OCI-LY1 (cell line): ENCODE measurements at regions not wholly inside any gene's neighbourhood (a gene's known extent, or its start where the extent isn't known, plus 50 kb on each side); places are given as distances from the start of the nearest gene placed in this dataset.

Experiments used
- H2AFZ ChIP-seq: fragments of 200-600 bp; sonication (generic), shearing (Covaris generic); 2 replicates; pipeline ENCODE4 v1.6.0; 2014; ENCODE audit warnings: antibody characterized with exemption, mild to moderate bottlenecking, low read length
- H3F3A ChIP-seq: fragments of 200-600 bp; sonication (generic), shearing (Covaris generic); 2 replicates; pipeline ENCODE4 v1.6.0; 2014; ENCODE audit warnings: mild to moderate bottlenecking, antibody characterized with exemption, low read length, moderate library complexity; ENCODE audit not compliant: insufficient read depth
- H3K27ac ChIP-seq: fragments of 200-600 bp; sonication (generic); 2 replicates; pipeline ENCODE4 v1.5.1; 2014; ENCODE audit warnings: low read length, mixed run types, mild to moderate bottlenecking, low read depth; ENCODE audit not compliant: poor library complexity, severe bottlenecking
- H3K27me3 ChIP-seq: fragments of 200-600 bp; sonication (generic); 2 replicates; pipeline ENCODE4 v1.6.0; 2014; ENCODE audit warnings: antibody characterized with exemption, mild to moderate bottlenecking, low read length, moderate library complexity; ENCODE audit not compliant: insufficient read depth
- H3K36me3 ChIP-seq: fragments of 200-600 bp; sonication (generic); 2 replicates; pipeline ENCODE4 v1.6.1; 2014; ENCODE audit warnings: mild to moderate bottlenecking, antibody characterized with exemption, low read length, moderate library complexity, mixed read lengths; ENCODE audit not compliant: insufficient read depth
- H3K4me1 ChIP-seq: fragments of 200-600 bp; sonication (generic); 2 replicates; pipeline ENCODE4 v1.5.1; 2014; ENCODE audit warnings: mild to moderate bottlenecking, low read length, moderate library complexity; ENCODE audit not compliant: insufficient read depth, severe bottlenecking
- H3K4me2 ChIP-seq: fragments of 200-600 bp; sonication (generic), shearing (Covaris generic); 2 replicates; pipeline ENCODE4 v1.6.1; 2014; ENCODE audit warnings: low read length
- H3K4me3 ChIP-seq: fragments of 200-600 bp; sonication (generic); 2 replicates; pipeline ENCODE4 v1.5.1; 2014; ENCODE audit warnings: low read length, low read depth, mild to moderate bottlenecking, mixed read lengths; ENCODE audit not compliant: poor library complexity, severe bottlenecking
- H3K79me2 ChIP-seq: fragments of 200-600 bp; shearing (Covaris generic); 2 replicates; pipeline ENCODE4 v1.6.1; 2016; ENCODE audit warnings: mixed run types, low read length, mixed read lengths; ENCODE audit not compliant: insufficient read depth
- H3K9ac ChIP-seq: fragments of 200-600 bp; sonication (generic), shearing (Covaris generic); 2 replicates; pipeline ENCODE4 v1.6.1; 2014; ENCODE audit warnings: mild to moderate bottlenecking, low read length, mixed read lengths
- H3K9me2 ChIP-seq: fragments of 200-600 bp; sonication (generic), shearing (Covaris generic); 2 replicates; pipeline ENCODE4 v1.6.1; 2014; ENCODE audit warnings: low read depth, mild to moderate bottlenecking, low read length, mixed read lengths
- H3K9me3 ChIP-seq: fragments of 200-600 bp; shearing (Covaris generic); 2 replicates; pipeline ENCODE4 v1.6.1; 2014; ENCODE audit warnings: low read length, mixed read lengths
- H4K20me1 ChIP-seq: fragments of 200-600 bp; sonication (generic), shearing (Covaris generic); 2 replicates; pipeline ENCODE4 v1.6.0; 2016; ENCODE audit warnings: mild to moderate bottlenecking, low read length; ENCODE audit not compliant: insufficient read depth
- EZH2 ChIP-seq: fragments of 200-600 bp; sonication (generic), shearing (Covaris generic); IDR thresholded peaks from 2 replicates; pipeline ENCODE4 v1.8.0; 2017; ENCODE audit warnings: borderline replicate concordance, mixed run types, mild to moderate bottlenecking, antibody characterized with exemption, low read length, moderate library complexity, mixed read lengths
- TF ChIP-seq, protein P1 (sequence below): fragments of 200-600 bp; sonication (generic), shearing (Covaris generic); IDR thresholded peaks from 2 replicates; pipeline ENCODE4 v1.5.1; 2017; ENCODE audit warnings: mild to moderate bottlenecking, antibody characterized with exemption, low read length, moderate library complexity, mixed read lengths

GRCh38 chr19:5250127-5250659 lies 90.4 kb downstream of the PTPRS start:
- H3K4me2 ChIP-seq = no peak overlapping the region
- H4K20me1 ChIP-seq = no peaks in the 10 kb centered on the region
- H3K27me3 ChIP-seq = no peaks in the 10 kb centered on the region
- no peak overlapping the region for H3K27ac ChIP-seq
- no peaks in the 10 kb centered on the region for H3K9me2 ChIP-seq
- H3K4me1 ChIP-seq = no peaks in the 10 kb centered on the region
- H3K79me2 ChIP-seq = no peaks in the 10 kb centered on the region
- no peak for TF ChIP-seq EZH2
- TF ChIP-seq, protein P1, sequence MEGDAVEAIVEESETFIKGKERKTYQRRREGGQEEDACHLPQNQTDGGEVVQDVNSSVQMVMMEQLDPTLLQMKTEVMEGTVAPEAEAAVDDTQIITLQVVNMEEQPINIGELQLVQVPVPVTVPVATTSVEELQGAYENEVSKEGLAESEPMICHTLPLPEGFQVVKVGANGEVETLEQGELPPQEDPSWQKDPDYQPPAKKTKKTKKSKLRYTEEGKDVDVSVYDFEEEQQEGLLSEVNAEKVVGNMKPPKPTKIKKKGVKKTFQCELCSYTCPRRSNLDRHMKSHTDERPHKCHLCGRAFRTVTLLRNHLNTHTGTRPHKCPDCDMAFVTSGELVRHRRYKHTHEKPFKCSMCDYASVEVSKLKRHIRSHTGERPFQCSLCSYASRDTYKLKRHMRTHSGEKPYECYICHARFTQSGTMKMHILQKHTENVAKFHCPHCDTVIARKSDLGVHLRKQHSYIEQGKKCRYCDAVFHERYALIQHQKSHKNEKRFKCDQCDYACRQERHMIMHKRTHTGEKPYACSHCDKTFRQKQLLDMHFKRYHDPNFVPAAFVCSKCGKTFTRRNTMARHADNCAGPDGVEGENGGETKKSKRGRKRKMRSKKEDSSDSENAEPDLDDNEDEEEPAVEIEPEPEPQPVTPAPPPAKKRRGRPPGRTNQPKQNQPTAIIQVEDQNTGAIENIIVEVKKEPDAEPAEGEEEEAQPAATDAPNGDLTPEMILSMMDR = no peak
- H3F3A ChIP-seq = no peaks in the 10 kb centered on the region
- H3K9me3 ChIP-seq = no peaks in the 10 kb centered on the region
- H3K9ac ChIP-seq = no peak overlapping the region
- H3K4me3 ChIP-seq = no peak overlapping the region
- no peak overlapping the region for H2AFZ ChIP-seq
- no peaks in the 10 kb centered on the region for H3K36me3 ChIP-seq

GRCh38 chr19:5249526-5249925 lies 91.1 kb downstream of the PTPRS start:
- Histone ChIP-seq H3K4me1 (no peaks in the 10 kb centered on the region), H3K9ac (no peak overlapping the region), H3F3A (no peaks in the 10 kb centered on the region), H3K4me3 (no peak overlapping the region), H3K36me3 (no peaks in the 10 kb centered on the region), H2AFZ (no peak overlapping the region), H3K79me2 (no peaks in the 10 kb centered on the region), H4K20me1 (no peaks in the 10 kb centered on the region), H3K4me2 (no peak overlapping the region), H3K27me3 (no peaks in the 10 kb centered on the region), H3K27ac (no peak overlapping the region), H3K9me3 (no peaks in the 10 kb centered on the region), H3K9me2 (no peaks in the 10 kb centered on the region)
- no peak for TF ChIP-seq EZH2
- TF ChIP-seq, protein P1 = no peak

DNA sequence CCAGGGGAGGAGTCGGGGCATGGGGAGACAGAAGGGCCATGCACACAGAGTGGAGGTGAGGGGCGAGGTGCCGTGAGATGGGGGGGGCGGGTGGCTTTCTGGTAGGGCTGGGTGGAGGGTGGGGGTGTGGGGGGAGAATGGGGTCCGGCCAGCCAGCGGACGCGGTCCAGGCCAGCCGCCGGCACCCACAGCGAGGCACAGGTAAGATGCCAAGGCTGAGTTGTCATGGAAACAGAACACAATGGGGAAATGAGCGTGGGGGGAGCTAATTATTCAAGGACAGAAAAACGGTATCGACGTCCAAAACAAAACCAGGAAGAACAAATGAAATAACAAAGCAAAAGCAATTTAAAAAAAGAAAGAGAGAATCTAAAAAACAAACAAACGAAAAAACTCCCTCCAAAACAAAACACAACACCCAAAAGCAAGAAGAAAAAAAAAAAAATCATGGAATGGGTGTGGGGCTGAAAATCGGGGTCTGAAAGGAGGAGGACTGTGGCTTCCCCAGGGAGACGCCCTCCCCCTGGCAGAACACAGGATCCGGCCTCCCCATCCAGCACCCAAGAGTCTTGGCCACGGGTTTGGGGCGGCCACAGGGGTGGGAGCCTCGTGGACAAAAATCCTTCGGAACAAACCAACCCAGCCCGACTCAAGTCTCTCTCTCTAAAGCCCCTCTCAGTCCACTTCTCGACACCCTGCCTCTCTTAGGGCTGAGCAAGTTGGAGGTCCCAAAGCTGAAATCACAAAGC lies 92.5 kb downstream of the PTPRS start:
- Histone ChIP-seq H3K4me3 (no peak overlapping the region), H3K9me3 (no peaks in the 10 kb centered on the region), H3K36me3 (no peaks in the 10 kb centered on the region), H3F3A (no peaks in the 10 kb centered on the region), H3K4me2 (no peak overlapping the region), H3K9me2 (no peaks in the 10 kb centered on the region), H4K20me1 (no peaks in the 10 kb centered on the region), H2AFZ (no peak overlapping the region), H3K79me2 (no peaks in the 10 kb centered on the region), H3K27ac (no peak overlapping the region), H3K27me3 (no peaks in the 10 kb centered on the region), H3K9ac (no peak overlapping the region), H3K4me1 (no peaks in the 10 kb centered on the region)
- TF ChIP-seq, protein P1 = no peak
- TF ChIP-seq EZH2 = no peak
